GM12872 (cell line): ENCODE measurements at regions not wholly inside any gene's neighbourhood (a gene's known extent, or its start where the extent isn't known, plus 50 kb on each side); places are given as distances from the start of the nearest gene placed in this dataset.

ENCODE experiments used
- TF ChIP-seq, protein P1 (sequence below): IDR thresholded peaks from 3 replicates; pipeline ENCODE4 v1.5.1; 2011; ENCODE audit warnings: low read depth, mild to moderate bottlenecking, low read length, moderate library complexity; ENCODE audit not compliant: insufficient read depth

DNA sequence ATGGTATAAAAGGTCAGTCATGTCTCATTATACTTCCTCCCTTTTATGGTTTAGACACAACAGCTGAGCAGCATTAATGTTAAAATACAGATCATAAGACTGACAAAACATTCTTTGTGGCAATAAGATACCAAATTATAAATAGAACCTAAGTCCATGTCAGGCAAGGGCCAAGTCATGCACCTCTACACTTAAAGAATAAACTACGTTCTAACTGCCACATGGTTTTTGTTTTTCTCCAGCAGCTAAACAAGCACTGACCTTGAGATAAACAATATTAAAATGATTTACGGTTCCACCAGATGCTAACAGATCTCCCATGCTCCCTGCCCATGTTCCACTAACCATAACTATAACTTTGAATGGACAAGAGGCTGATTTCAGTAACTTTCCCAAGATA lies 368.6 kb upstream of the TFPI start:
- TF ChIP-seq, protein P1, sequence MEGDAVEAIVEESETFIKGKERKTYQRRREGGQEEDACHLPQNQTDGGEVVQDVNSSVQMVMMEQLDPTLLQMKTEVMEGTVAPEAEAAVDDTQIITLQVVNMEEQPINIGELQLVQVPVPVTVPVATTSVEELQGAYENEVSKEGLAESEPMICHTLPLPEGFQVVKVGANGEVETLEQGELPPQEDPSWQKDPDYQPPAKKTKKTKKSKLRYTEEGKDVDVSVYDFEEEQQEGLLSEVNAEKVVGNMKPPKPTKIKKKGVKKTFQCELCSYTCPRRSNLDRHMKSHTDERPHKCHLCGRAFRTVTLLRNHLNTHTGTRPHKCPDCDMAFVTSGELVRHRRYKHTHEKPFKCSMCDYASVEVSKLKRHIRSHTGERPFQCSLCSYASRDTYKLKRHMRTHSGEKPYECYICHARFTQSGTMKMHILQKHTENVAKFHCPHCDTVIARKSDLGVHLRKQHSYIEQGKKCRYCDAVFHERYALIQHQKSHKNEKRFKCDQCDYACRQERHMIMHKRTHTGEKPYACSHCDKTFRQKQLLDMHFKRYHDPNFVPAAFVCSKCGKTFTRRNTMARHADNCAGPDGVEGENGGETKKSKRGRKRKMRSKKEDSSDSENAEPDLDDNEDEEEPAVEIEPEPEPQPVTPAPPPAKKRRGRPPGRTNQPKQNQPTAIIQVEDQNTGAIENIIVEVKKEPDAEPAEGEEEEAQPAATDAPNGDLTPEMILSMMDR, result no peak

DNA sequence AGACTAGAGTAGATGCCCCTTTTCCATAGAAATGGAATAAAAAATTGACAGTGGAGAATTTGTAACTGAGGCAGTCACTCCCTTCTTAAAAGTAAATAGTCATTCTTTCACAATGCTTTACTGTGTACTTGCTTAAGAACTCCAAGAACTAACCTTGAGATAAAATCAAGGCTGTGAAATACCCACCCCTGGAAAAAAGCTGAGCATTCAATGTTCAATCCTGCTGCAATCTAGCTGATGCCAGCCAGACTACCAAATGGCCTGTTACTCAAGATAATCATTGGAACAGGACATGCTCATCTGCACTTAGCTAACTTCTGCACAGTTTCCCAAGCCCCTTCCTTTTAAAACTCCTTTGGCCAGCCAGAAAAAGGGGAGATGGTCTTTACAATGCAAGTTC lies 367.4 kb upstream of the GULP1 start:
- TF ChIP-seq, protein P1, result no peak

DNA sequence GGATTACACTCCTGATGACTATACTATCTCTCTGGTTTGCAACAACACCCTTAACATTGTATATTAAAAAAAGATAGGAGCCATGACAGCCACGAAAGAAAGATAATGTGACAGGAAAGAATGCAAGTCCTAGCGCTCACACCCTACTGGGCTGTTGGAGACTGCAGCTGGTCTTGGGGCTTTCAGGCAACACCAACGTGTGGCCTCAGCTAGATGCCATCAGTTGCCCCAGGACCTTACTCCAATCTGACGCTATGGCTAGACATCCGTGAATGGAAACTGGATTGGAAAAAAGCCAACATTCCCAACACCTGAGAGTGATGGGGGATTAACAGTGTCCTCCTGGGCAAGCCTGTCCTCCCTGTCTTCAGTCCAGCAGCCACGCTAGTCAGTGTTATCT lies 357.4 kb upstream of the GULP1 start:
- TF ChIP-seq, protein P1, result no peak

DNA sequence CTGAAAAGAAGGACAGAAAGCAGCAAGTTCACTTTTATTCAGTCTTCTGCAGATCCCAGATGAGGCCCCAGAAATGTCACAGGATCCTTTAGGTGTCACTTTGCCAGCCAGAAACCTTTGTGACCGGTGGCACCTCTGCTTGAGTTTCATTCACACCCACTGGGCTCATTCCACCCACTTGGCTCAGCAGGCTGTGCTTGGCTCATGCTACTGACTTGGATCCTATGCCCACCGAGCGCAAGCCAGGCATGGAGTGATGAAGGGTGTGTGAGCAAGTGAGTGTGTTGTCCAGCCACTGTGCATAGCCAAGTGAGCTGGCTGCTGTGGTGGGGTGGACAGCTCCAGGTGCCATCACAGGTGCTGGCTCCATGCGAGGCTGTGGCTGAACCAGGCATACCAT lies 357.0 kb upstream of the GULP1 start:
- TF ChIP-seq, protein P1, result no peak

DNA sequence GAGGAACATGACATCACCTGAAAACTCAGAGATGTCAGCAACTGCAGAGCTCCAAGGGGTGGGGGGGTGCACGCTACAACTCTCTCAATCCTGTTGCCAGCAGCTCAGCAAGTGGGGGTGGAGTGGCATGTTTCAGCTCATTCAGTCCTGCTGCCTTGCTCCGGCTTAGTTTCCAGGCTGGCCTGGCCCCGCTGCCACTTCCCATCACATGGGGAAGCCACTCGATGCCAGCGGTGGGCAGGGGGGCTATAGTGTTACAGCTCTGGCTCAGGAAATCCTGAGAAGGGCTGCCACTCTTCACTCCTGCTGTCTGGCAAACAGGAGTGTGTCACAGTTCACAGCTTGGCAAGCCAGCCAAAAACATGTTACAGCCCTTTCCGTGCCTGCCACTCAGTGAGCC lies 356.5 kb upstream of the GULP1 start:
- TF ChIP-seq, protein P1, result no peak

DNA sequence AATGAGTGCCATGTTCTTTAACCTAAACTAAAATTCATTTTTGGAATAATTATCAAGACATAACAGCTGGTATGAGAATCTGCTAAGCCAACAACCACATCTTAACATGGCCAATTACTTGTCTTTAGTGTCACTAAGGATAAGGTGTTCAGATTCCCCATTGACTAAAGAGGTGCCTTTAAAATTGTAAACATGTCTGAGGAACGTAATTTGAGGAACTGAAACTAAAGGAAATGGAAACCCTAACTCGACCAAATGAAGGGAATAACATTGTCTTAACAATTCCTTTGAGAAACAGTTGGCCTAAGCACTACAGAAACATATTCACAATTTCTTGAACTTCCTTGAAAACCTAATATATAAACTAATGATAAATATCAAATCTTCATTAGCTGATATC lies 355.4 kb upstream of the GULP1 start:
- TF ChIP-seq, protein P1, result no peak

DNA sequence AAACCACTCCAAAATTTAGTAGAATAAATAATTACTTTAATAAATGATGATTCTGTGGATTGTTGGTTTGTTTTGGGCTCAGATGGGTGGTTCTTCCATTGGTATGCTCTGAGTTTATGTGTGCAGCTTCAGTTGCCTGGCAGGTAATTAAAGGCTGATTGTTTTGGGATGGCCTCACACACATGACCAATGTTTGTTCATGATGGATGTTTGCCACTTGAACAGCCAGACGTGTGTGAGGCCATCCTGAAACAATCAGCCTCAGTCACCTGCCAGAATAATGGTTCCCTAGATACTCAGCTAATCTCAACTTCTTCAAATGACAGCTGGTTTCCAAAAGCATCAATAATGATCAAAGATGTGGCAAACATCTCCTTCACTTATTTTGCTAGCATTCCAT lies 352.5 kb upstream of the GULP1 start:
- TF ChIP-seq, protein P1, result no peak

DNA sequence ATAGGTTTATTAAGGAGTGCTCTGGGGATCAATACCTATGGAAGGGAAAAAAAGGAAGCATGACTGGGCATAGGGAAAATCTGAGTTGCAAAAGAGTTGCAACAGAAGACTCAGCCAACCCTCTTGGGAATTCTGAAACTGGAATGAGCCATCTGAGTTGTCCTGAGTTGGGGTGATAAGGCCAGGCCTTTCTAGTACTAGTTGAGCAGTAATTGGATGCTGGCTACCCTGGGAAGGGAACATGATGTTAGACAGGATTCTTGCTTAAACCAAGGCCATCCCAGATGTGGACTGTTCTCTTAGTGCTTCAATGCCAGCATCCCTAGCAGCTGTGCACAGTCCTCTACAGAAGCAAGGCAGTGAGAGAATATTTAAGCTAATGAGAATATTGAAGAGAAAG lies 348.8 kb upstream of the GULP1 start:
- TF ChIP-seq, protein P1, result no peak
